ENCODE measurements at regions not wholly inside any gene's neighbourhood (a gene's known extent, or its start where the extent isn't known, plus 50 kb on each side); places are given as distances from the start of the nearest gene placed in this dataset.
A peak's percentile ranks its signal among the peaks of the same experiment; 100 is the strongest.
"Not testable (repeated sequence)": the region's sequence is repeated elsewhere in the genome, so short reads cannot be mapped to it uniquely, and the experiment has no call there.

DNA sequence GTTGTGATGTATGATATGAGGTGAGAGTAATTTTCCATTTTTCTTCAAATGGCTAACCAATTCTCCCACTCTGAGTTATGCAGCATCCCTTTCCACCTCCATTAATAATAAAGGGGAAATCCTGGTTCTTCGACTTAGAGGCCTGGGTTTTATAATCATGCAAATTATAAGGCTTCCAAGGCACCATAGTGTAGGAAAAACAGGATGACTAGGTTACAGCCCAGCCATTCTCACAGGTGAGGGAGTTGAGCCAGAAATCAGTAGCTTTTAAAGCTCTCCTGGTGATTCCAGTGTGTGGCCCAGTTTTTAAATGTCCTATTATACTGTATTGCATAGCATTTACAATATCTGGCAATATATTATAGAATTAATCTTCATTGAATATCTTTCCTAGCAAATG is 203.1 kb downstream of the ARHGEF9 start:
- no peak for DNase-seq

DNA sequence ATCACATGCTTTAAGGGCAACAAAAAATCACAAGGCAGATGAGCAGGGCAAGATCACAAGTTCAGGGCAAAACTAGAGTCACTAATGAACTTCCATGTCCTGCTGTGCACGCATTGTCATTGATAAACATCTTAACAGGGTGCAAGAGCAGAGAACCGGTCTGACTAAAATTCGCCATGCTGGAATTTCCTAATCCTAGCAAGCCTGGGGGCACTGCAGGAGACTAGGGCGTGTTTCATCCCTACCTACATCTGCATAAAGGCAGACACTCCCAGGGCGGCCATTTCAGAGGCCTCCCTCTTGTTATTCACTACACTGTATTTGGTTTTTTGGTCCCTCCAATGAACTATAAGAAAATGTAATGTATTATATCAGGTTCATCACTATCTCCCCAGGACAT is 203.6 kb downstream of the ARHGEF9 start:
- DNase-seq, result no peak

DNA sequence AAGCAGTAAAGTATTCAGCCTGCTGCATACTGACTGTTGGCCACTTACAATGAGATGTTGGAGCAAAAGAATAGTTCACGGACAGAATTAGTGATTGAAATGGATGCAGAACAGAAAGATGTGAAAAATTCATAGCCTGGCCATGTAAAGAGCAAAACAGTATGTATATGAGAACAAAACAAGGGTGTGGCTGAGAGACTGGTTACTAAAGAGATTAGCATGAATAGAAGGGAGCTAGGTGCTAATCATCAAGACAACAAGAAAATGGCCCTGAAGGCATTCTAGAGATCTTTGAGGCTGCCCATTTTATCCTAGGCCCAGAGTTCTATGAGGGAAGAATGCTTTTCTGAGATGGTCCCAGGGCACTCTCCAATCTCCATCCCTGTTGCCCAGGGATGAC is 208.5 kb downstream of the ARHGEF9 start:
- no peak for DNase-seq

DNA sequence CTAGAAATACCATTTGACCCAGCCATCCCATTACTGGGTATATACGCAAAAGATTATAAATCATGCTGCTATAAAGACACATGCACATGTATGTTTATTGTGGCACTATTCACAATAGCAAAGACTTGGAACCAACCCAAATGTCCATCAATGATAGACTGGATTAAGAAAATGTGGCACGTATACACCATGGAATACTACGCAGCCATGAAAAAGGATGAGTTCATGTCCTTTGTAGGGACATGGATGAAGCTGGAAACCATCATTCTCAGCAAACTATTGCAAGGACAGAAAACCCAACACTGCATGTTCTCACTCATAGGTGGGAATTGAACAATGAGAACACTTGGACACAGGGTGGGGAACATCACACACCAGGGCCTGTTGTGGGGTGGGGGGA is 209.3 kb downstream of the ARHGEF9 start:
- DNase-seq, result not testable (repeated sequence)

DNA sequence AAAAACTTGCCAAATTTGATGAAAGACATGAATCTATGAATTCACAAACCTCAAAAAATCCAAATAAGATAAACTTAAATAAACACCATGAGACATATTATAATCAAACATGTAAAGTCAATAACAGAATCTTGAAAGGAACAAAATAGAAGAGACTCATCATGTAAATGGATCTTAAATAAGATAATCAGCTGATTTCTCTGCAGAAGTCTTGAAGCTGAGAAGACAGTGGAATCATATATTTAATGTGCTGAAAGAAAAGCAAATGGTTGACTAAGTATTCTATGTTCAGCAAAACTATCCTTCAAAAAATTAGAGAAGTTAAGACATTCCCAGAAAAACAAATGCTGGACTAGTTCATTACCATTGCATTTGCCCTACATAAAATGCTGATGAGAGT is 215.7 kb upstream of the SPIN4 start:
- no peak for DNase-seq

DNA sequence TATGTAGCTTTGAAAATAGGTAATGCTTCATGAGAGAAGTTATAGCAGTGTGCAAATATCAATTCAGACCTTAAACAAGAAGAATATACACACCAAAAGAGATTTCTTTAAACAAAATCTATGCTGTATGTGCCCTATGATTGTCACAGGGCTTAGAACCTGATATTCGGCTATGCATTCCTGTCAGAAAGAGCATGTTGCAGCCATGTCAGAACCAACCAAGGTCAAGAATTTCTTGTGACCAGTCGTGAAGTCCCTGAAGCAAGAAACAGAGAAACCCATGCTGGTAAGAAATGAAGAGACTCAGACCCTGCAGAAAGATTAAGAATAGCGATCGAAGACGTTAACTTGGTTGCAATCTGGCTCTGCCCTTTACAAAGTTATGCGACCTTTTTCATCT is 210.3 kb upstream of the SPIN4 start:
- DNase-seq, result no peak

DNA sequence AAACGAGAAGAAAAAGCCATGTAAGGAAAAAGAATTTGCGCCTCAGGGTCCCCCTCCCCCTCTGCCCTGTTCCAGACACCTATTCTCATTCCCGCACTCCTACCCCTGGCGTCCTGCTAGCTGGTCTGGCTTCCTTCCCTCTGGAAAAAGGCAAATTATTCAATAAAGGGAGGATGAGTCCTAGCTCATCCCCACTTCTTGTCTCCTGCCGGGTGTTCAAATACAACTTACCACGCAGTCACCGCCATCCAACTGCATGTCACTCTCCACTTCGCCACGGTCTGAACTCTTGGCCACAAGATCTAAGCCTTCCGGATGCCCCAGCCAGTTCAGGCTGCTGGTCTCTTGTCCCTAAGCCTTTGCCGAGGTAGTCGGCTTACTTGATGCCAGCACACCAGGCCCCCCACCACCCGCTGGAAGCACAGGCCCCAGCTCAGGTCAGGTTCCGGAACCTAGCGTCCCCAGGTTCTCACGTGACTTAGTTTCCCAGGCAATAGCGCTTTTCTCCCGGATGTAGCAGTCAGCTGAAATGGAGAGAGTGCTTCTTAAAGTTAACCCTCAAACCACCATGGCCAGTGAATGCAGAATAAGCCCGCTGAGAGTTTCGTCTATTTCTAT is 209.6 kb upstream of the SPIN4 start:
- DNase-seq, result peak; percentile 49 to 67

DNA sequence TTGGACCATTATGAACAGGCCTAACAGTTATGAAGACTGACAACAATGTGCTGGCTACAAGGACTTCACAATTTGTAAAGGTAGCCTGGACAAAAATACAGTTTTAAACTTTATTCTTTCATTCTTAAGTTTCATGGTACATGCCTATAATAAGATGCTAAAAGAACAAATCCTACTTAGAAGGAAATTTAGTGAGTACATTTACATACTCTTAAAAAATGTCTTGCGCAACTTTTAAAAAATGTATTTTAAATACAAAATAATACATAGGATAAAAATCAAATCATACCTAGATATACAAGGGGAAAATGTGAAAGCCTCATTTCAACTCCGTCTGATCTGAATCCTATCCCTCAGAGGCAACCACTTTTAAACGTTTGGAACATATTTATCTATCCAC is 200.7 kb upstream of the SPIN4 start:
- no peak for DNase-seq

DNA sequence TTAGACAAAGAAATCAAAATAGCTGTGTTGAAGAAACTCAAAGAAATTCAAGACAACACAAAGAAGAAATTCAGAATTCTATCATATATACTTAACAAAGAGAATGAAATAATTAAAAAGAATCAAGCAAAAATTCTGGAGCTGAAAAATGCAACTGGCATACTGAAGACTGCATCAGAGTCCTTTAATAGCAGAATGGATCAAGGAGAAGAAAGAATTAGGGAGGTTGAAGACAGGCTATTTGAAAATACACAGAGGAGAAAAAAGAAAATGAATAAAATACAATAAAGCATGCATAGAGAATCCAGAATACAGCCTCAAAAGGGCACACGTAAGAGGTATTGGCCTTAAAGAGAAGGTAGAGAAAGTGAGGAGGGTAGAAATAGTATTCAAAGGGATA is 179.5 kb upstream of the SPIN4 start:
- DNase-seq, result no peak

DNA sequence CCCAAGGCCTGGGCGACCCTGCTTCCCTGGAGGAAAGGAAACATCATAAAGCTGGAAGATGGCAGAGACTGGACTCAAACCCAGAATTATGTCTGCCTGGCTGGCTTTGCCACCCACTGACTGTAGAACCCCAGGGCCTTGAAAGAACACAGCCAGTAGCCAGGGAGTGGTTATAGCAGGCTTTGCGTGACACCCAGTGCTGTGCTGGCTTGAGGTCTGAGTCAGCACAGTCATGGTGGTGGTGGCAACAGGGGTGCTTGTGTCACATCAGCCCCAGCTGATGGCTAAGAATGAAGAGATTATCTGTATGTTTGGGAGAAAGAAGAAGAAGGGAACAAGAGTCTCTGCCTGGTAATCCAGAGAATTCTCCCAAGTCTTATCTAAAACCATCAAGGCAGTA is 178.8 kb upstream of the SPIN4 start:
- no peak for DNase-seq

DNA sequence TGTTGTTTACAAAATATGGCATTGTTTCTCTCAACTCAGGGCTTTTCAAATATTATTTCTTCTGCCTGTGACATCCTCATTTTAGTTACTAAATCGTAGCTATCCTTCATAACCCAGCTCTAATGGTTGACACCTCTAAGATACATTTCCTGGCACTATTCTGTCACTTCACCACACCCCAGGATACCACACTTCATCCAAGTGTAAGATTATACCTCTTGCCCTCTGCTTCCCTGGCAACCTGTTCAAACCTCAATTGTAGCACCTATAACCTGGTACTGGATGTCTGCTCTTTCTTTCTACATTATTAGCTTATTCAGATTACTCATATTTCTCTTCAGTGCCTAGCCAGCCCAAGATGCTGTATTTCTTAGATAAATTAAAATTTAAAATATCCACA is 175.7 kb upstream of the SPIN4 start:
- no peak for DNase-seq

DNA sequence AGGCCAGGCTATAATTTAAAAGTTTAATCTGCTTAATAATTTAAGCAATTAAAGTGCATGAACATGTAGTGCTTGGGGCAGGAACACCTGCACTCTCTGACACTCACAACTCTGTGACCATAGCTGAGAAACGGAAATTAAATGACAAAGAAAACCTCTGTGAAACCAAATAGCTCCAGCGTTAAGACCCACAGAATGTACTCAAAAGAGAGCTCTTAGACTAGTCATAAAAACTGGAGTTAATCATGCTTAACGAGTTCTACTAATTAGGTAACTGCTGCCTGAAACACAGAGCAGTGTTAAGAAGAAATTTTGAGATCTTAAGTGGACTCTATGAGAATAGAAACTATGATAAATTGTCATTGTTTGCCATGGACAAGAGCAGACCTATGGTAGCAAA is 174.4 kb upstream of the SPIN4 start:
- DNase-seq, result no peak

DNA sequence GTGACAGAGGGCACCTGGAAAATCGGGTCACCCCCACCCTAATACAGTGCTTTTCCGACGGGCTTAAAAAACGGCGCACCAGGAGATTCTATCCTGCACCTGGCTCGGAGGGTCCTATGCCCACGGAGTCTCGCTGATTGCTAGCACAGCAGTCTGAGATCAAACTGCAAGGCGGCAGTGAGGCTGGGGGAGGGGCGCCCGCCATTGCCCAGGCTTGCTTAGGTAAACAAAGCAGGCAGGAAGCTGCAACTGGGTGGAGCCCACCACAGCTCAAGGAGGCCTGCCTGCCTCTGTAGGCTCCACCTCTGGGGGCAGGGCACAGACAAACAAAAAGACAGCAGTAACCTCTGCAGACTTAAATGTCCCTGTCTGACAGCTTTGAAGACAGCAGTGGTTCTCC is 168.2 kb upstream of the SPIN4 start:
- DNase-seq, result not testable (repeated sequence)

DNA sequence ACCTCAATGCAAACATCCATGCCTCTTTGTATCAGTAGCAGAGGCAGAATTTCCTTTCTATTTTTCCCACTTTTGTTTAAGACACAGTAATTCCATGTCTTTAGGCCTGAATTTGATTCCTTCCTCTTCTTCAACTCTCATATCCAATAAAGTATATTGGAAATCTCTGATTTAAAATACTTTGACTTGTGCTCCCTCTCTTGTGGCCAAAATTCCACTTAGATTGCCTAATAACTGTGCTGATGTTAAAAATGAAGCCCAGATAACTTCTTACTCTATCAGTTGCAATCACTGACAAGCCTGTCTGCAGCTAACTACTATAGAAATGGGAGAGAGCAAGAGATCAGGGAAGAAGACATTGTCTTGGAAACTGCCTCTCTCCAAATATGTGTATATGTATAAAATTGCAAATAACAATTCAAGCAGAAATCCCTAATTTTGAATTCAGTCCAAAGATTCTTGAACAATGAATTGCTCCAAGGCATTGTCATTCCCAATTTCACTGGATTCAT is 163.5 kb upstream of the SPIN4 start:
- DNase-seq, result no peak

DNA sequence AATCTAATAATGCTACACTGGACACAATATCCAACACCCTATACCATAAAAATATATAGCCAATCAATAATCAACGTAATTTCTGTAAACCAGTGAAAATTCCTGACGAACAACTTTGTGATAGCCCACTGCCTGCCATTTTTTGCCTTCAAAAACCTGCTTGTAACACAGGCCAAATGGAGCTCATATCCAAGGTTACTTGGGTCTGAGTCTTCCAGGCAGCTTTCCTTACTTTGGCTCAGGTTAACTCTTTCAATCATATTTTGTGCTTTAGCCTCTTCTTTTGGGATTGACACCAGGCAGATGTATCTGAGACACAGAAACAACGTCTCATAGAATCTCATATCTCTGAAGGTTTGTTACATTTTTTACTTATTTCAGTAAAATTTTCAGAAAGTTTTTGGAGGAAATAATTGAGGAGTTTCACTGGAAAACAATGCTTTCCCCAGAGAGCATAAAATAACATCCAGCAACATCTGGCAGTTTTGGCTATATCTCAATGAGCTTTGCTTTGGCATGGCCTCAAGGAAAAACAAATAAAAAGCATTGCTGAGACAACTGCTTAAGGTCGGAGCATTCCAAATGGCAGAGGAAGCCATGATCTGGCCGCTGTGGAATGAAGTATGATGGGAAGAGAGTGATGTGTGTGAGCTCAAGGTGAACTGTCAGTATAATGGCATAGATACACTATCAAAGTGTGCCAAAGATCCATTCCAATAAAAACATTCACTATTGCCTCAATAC is 162.9 kb upstream of the SPIN4 start:
- DNase-seq, result no peak

DNA sequence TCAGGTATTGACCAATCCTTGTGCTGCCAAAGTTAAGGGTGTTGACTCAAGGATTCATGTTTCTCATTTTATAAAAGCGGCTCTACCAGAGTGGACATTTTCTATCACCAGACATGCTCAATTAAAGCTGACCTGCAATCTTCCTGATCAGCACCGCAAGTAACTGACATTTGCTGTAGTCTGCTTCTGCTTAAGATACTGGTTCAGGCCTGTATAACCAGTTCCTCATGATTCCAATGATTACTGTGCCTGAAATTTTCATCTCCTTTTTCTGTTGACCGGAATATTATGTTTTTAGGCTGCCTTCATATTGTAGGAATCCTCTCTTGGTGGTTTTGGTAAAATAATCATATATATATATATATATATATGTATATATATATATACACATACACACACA is 160.2 kb upstream of the SPIN4 start:
- no peak for DNase-seq

DNA sequence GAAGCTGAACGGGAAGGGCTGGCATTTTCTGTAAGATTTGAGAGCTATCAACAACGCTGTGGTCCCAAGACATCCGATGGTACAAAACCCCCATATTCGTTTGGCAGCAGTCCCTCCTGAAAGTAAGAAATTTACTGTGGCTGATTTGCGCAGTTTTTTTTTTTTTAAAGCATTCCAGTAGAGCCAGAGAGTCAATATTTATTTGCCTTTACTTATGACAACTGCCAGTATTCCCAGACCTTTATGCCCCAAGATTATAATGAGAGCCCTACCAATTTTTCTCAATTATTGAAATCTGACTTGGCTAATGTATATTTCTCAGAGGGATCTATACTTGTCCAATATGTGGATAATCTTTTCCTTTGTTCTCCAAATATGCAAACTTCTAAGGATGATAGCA is 157.5 kb upstream of the SPIN4 start:
- no peak for DNase-seq

DNA sequence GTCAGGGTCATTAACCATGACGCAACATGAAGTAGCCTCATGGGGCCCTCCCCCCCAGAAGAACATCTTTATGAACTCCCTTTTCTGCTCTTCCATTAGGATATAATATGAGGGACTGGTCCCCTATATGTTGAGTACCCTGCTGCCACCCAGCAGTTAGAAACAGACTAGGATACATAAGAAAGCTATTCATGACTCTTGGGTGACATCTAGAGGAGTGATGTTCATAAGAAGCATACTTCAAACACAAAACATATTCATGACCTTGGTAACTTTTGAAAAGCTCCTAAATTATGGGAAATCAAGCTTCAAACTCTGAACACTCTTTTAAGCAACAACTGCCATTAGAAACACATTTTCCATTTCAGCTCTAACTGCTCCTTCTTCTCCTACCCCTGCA is 155.2 kb upstream of the SPIN4 start:
- peak in 1 of 2 donors; percentile 23 for DNase-seq

DNA sequence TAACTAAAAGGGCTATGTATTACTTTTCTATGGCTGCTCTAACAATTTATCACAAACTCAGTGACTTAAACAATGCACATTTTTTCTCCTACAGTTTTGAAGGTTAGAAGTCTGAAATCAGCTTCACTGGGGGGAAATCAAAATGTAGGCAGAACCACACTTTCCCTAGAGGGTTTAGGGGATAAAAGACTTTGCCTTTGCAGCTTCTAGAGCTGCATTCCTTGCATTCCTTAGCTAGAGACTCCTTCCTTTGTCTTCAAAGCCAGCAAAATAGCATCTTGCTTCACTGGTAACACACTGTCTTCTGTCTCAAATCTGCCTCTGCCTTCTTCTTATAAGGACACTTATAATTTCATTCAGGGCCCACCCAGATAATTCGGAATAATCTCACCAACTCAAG is 152.4 kb upstream of the SPIN4 start:
- no peak for DNase-seq

DNA sequence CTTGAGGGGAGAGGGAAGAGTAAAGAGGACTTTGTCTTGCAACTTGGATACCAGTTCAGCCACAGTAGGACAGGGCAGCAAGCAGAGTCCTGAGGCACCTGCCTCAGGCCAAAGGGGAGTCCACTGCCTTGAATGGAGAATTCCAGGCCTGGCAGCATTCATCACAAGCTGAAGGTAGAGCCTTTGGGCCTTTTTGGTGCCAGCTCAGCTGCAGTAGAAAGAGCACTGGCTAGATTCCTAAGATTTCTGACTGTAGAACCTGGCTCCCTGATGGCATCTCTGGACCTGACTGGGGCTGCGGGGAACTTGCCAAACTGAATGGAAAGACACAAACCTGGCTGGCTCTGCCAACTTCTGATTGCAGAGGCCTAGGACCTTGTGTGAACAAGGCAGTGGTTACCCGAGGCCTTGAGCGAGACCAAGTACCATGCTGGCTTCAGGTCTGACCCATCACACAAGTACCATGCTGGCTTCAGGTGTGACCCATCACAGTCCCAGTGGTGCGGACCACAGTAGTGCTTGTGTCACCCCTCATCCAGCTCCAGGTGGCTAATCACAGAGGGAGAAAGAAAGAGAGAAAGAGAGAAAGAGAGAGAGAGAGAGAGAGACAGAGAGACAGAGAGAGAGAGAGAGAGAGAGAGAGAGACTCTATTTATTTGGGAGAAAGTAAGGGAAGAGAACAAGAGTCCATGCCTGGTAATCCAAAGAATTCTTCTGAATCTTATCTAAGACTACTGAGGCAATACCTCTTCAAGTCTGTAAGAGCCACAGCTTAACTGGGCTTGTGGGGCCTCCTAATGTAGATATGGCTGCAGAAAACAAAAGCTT is 137.6 kb upstream of the SPIN4 start:
- no peak for DNase-seq

DNA sequence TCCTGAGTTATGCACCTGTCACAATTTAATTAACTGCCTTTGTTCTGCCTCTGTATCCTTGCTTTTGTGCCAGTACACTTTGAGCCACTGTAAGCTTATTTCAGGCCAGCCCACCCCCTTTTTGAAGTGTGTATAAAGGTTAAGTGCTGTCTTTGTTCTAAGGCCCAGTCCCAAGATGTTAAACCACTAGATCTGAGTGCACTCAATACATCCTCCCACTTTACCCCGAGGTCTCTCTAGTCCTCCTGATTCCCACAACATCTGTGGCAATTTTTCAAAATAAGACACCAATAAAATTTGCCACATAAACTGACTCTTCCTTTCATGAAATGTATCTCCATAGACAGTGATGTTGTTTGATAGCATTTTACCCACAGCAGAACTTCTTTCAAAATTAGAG is 124.1 kb upstream of the SPIN4 start:
- DNase-seq, result no peak

DNA sequence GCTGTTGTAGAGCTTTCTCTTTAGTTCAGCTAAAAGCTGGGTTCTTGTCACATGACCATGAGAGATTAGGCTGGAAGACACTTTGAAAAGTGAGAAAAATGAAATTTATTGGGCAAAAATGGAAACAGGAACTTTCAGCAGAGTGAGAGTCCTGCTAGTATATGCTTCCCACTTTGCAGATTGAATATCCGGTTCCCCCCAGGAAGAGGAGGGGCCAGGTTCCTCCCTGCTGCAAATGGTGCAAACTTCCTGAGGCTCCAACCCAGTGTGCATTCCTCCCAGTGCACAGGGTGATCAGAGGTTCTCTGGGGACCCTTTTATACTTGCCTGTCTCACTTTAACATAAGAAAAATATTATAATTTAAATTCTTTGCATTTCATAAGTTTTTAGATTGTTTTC is 119.9 kb upstream of the SPIN4 start:
- no peak for DNase-seq

DNA sequence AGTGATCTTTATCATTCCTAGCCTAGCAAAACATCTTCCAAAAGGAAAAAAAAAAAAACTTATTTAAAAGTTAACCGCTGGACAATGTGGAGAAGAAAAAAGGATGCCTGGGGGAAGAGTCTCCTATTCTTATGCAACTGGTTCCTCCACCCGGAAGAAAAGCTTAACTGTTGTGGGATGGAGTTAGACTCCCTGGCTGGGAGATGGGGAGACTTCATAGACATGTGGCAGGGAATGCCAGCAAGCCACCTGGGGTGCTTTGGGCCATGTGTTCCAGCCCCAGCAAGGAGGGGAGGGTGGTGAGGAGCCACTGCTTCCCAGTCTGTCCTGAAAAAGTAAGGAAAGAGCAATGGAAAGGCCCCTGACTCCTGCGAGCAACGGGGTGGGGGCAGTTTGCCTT is 119.4 kb upstream of the SPIN4 start:
- DNase-seq, result no peak

DNA sequence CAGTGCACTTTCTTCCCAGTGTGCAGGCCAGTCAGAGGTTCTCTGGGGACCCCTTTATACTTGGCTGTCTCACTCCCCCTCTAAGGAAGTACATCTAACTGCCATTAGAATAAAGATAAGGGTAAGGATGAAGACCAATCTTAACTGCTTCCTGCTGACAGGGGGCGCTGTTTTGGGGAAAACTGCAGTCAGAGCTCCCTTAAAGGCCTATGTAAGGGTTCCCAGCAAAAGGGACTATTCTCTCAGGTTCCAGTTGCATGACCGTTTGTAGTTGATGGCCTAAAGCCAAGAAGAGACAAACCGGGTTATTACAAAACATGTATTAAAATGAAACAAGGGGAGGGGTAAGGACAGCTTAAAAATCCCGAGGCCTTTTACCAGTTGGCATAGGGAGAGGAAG is 115.6 kb upstream of the SPIN4 start:
- no peak for DNase-seq

Measured in CD4-positive, alpha-beta T cell treated with Interferon alpha-2 for 1 hour (primary cell).